GM18499 (cell line): ENCODE measurements at regions not wholly inside any gene's neighbourhood (a gene's known extent, or its start where the extent isn't known, plus 50 kb on each side); places are given as distances from the start of the nearest gene placed in this dataset.
A peak's percentile ranks its signal among the peaks of the same experiment; 100 is the strongest.

Experiments
- ATAC-seq: cut with Tn5 transposase; IDR thresholded peaks from one replicate; pipeline ENCODE4 v1.9.1; 2021; ENCODE audit warnings: moderate number of reproducible peaks; ENCODE audit not compliant: insufficient read depth, unreplicated experiment

- no peak for ATAC-seq
These were observed 317.8 kb downstream of the FGF9 start for GRCh38 chr13:21988624-21989023.

- no peak for ATAC-seq
These were observed 325.2 kb downstream of the FGF9 start for GRCh38 chr13:21996049-21996448.

- ATAC-seq: no peak
These were observed 326.9 kb downstream of the FGF9 start for GRCh38 chr13:21997726-21998125.

GRCh38 chr13:21998279-21998990 is 327.6 kb downstream of the FGF9 start:
- ATAC-seq: no peak

- no peak for ATAC-seq
These were observed 328.8 kb downstream of the FGF9 start for GRCh38 chr13:21999666-22000065.

- no peak for ATAC-seq
These were observed 329.3 kb downstream of the FGF9 start for GRCh38 chr13:22000191-22000590.

- no peak for ATAC-seq
These were observed 330.5 kb downstream of the FGF9 start for GRCh38 chr13:22001336-22001735.

- no peak for ATAC-seq
These were observed 332.0 kb downstream of the FGF9 start for GRCh38 chr13:22002893-22003292.

- ATAC-seq: no peak
These were observed 338.6 kb downstream of the FGF9 start for GRCh38 chr13:22009500-22009899.

- no peak for ATAC-seq
These were observed 339.1 kb downstream of the FGF9 start for GRCh38 chr13:22009937-22010336.

- no peak for ATAC-seq
These were observed 341.8 kb downstream of the FGF9 start for GRCh38 chr13:22012686-22013085.

GRCh38 chr13:22014469-22014868 is 343.6 kb downstream of the FGF9 start:
- no peak for ATAC-seq

GRCh38 chr13:22017226-22017625 is 346.4 kb downstream of the FGF9 start:
- peak; percentile 88 for ATAC-seq

- ATAC-seq: no peak
These were observed 347.4 kb downstream of the FGF9 start for GRCh38 chr13:22018076-22018835.

GRCh38 chr13:22018836-22019210 is 347.9 kb downstream of the FGF9 start:
- ATAC-seq: no peak

GRCh38 chr13:22024381-22024994 is 353.6 kb downstream of the FGF9 start:
- ATAC-seq: no peak

- no peak for ATAC-seq
These were observed 356.7 kb downstream of the FGF9 start for GRCh38 chr13:22027566-22027965.

- ATAC-seq: no peak
These were observed 358.0 kb downstream of the FGF9 start for GRCh38 chr13:22028831-22029230.

GRCh38 chr13:22030321-22030720 is 359.4 kb downstream of the FGF9 start:
- no peak for ATAC-seq

GRCh38 chr13:22031702-22032286 is 360.9 kb downstream of the FGF9 start:
- ATAC-seq: no peak

- ATAC-seq: no peak
These were observed 362.0 kb downstream of the FGF9 start for GRCh38 chr13:22032905-22033304.
